HEK293 (cell line): ENCODE measurements at regions not wholly inside any gene's neighbourhood (a gene's known extent, or its start where the extent isn't known, plus 50 kb on each side); places are given as distances from the start of the nearest gene placed in this dataset.

ENCODE experiments used
- CTCF ChIP-seq: fragments of 450-650 bp; formaldehyde crosslinking; IDR thresholded peaks from 2 replicates; pipeline ENCODE4 v1.5.1; 2016; ENCODE audit warnings: missing biosample characterization, missing genetic modification characterization
- MYNN ChIP-seq: fragments of 450-650 bp; formaldehyde crosslinking; IDR thresholded peaks from 2 replicates; pipeline ENCODE4 v1.5.1; 2016; ENCODE audit warnings: missing biosample characterization, missing genetic modification characterization, borderline replicate concordance
- REPIN1 ChIP-seq: fragments of 450-650 bp; formaldehyde crosslinking; IDR thresholded peaks from 2 replicates; pipeline ENCODE4 v1.5.1; 2017; ENCODE audit warnings: missing biosample characterization, missing genetic modification characterization, low read depth
- SALL2 ChIP-seq: fragments of 450-650 bp; formaldehyde crosslinking; IDR thresholded peaks from 2 replicates; pipeline ENCODE4 v1.5.0; 2017; ENCODE audit warnings: missing biosample characterization, mild to moderate bottlenecking, missing genetic modification characterization, borderline replicate concordance
- SETDB1 ChIP-seq: IDR thresholded peaks from one replicate; pipeline ENCODE4 v1.6.1; 2017; ENCODE audit warnings: mild to moderate bottlenecking, low read length, moderate library complexity, mixed read lengths; ENCODE audit not compliant: insufficient read length
- YY1 ChIP-seq: fragments of 450-650 bp; formaldehyde crosslinking; IDR thresholded peaks from 2 replicates; pipeline ENCODE4 v1.5.1; 2018; ENCODE audit warnings: missing biosample characterization, missing genetic modification characterization
- ZBTB7A ChIP-seq: fragments of 450-650 bp; formaldehyde crosslinking; IDR thresholded peaks from 2 replicates; pipeline ENCODE4 v1.5.1; 2016; ENCODE audit warnings: low read depth, missing biosample characterization, missing genetic modification characterization
- ZNF274 ChIP-seq, 2 experiments: fragments of 200-500 bp in 1 of 2; fragments of 450-650 bp in 1 of 2; sonication (Bioruptor generic) in 1 of 2; formaldehyde crosslinking in 1 of 2; IDR thresholded peaks; 2 replicates each; pipeline versions ENCODE4 v1.5.1 to v1.6.1; 2014 to 2016; ENCODE audit warnings: borderline replicate concordance in 1 of 2, inconsistent platforms in 1 of 2, low read length in 1 of 2, missing biosample characterization in 1 of 2, missing genetic modification characterization in 1 of 2
- ZNF76 ChIP-seq: fragments of 450-650 bp; formaldehyde crosslinking; IDR thresholded peaks from 2 replicates; pipeline ENCODE4; 2016; ENCODE audit warnings: low read depth, missing biosample characterization, missing genetic modification characterization, borderline replicate concordance

GRCh38 chr5:3312299-3312698, 283.3 kb upstream of the IRX1 start:
- TF ChIP-seq CTCF (tag by site-specific recombination) (no peak), SETDB1 (no peak), ZBTB7A (tag by site-specific recombination) (no peak), ZNF274 (IDR thresholded peaks at IDR 0.05; ENCODE audit: low read length) (no peak), ZNF274 (tag by site-specific recombination; IDR thresholded peaks at IDR 0.05; ENCODE audit: borderline replicate concordance) (no peak), SALL2 (no peak), MYNN (no peak), REPIN1 (tag by site-specific recombination) (no peak), YY1 (no peak), ZNF76 (no peak)
